ENCODE measurements at regions not wholly inside any gene's neighbourhood (a gene's known extent, or its start where the extent isn't known, plus 50 kb on each side); places are given as distances from the start of the nearest gene placed in this dataset.

DNA sequence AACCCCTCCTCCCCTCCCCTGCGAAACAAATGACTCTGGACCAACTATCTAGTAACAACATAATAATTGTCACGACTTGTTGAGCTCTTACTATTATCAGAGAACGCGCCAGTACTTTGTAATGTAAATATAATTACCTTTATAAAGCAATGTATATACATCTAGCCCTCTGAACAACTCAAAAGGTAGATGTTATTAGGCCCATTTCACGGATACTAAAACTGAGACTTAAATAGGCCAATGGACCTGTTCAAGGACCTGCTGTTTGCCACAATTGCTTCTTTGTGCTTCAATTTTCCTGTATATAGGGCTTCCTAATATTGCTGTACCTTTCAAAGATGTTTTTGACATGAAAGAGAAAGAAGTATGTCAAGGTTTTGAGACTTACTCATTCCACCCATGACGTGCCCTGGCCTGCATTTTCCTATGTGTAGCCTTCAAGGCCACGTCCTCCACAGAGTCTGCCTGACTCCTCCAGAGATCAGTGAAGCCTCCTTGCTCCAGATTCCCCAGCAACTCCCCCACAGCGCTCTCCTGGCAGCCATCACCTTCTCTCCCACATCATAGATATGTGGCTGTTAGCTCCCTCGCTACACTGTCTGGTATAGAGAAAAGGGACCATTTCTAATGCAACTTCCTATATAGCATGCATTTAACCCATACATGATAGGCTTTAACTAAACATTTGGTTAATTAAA is 156.6 kb downstream of the SKIDA1 start:
- no peak overlapping the region for H3K4me2 ChIP-seq (ENCODE audit: control insufficient read depth, insufficient read depth)
- no peaks in the 10 kb centered on the region for H3K27me3 ChIP-seq (replicated peaks in 1 of 2; ENCODE audit: control insufficient read depth in 2 of 2, insufficient read depth in 2 of 2, low read length in 1 of 2)
- ChIA-PET RAD21 (ENCODE audit: unreplicated experiment) (no interaction called here), SMC1A (ENCODE audit: uncharacterized antibody, unreplicated experiment) (interaction anchor here (1.0 to 2.0 kb wide), 4 partner anchors 10 to 91 kb away, joined by 3 to 5 read pairs (median 4); no protein-coding TSS in a partner anchor), POLR2A (interaction anchor here (0.9 kb wide), 1 partner anchor 76 kb away, joined by 3 read pairs; no protein-coding TSS in a partner anchor), CTCF (no interaction called here)
- H3K36me3 ChIP-seq (ENCODE audit: control insufficient read depth in 2 of 2, insufficient read depth in 2 of 2, low read length in 1 of 2), result no peaks in the 10 kb centered on the region
- no peak for TF ChIP-seq NR2C2 (IDR thresholded peaks at IDR 0.05; ENCODE audit: borderline replicate concordance, control insufficient read depth, insufficient read length, low read depth)
- no peak for TF ChIP-seq KLF5 (IDR thresholded peaks at IDR 0.05; ENCODE audit: partially characterized antibody)
- no peak for TF ChIP-seq BRCA1 (IDR thresholded peaks at IDR 0.05; ENCODE audit: low read depth, low read length)
- no peak for TF ChIP-seq RUNX3 (IDR thresholded peaks at IDR 0.05; ENCODE audit: low read length)
- no peak for TF ChIP-seq HDAC6 (IDR thresholded peaks at IDR 0.05; ENCODE audit: unreplicated experiment)
- no peak for TF ChIP-seq RB1 (IDR thresholded peaks at IDR 0.05; ENCODE audit: borderline replicate concordance)
- TF ChIP-seq SP1 (IDR thresholded peaks at IDR 0.05; ENCODE audit: low read depth, low read length), result no peak
- TF ChIP-seq, protein P1, sequence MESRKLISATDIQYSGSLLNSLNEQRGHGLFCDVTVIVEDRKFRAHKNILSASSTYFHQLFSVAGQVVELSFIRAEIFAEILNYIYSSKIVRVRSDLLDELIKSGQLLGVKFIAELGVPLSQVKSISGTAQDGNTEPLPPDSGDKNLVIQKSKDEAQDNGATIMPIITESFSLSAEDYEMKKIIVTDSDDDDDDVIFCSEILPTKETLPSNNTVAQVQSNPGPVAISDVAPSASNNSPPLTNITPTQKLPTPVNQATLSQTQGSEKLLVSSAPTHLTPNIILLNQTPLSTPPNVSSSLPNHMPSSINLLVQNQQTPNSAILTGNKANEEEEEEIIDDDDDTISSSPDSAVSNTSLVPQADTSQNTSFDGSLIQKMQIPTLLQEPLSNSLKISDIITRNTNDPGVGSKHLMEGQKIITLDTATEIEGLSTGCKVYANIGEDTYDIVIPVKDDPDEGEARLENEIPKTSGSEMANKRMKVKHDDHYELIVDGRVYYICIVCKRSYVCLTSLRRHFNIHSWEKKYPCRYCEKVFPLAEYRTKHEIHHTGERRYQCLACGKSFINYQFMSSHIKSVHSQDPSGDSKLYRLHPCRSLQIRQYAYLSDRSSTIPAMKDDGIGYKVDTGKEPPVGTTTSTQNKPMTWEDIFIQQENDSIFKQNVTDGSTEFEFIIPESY (IDR thresholded peaks at IDR 0.05), result no peak
- no peak for TF ChIP-seq KAT2A (conservative IDR thresholded peaks at IDR 0.05; ENCODE audit: control insufficient read depth, low read depth, low read length)
- TF ChIP-seq POLR2AphosphoS5 (IDR thresholded peaks at IDR 0.05; ENCODE audit: low read length), result no peak
- no peak for TF ChIP-seq ZNF384 (IDR thresholded peaks at IDR 0.05; ENCODE audit: borderline replicate concordance, low read depth, low read length)
- TF ChIP-seq NFXL1 (IDR thresholded peaks at IDR 0.05; ENCODE audit: borderline replicate concordance), result no peak
- TF ChIP-seq, protein P2, sequence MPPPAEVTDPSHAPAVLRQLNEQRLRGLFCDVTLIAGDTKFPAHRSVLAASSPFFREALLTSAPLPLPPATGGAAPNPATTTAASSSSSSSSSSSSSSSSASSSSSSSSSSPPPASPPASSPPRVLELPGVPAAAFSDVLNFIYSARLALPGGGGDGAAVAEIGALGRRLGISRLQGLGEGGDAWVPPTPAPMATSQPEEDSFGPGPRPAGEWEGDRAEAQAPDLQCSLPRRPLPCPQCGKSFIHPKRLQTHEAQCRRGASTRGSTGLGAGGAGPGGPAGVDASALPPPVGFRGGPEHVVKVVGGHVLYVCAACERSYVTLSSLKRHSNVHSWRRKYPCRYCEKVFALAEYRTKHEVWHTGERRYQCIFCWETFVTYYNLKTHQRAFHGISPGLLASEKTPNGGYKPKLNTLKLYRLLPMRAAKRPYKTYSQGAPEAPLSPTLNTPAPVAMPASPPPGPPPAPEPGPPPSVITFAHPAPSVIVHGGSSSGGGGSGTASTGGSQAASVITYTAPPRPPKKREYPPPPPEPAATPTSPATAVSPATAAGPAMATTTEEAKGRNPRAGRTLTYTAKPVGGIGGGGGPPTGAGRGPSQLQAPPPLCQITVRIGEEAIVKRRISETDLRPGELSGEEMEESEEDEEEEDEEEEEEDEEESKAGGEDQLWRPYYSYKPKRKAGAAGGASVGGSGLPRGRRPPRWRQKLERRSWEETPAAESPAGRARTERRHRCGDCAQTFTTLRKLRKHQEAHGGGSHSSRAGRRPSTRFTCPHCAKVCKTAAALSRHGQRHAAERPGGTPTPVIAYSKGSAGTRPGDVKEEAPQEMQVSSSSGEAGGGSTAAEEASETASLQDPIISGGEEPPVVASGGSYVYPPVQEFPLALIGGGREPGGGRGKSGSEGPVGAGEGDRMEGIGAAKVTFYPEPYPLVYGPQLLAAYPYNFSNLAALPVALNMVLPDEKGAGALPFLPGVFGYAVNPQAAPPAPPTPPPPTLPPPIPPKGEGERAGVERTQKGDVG (CRISPR knock-in tag; IDR thresholded peaks at IDR 0.05), result no peak
- H3K79me2 ChIP-seq (ENCODE audit: control insufficient read depth, insufficient read depth, low read length), result no peaks in the 10 kb centered on the region
- no peak overlapping the region for H3K9ac ChIP-seq (ENCODE audit: control insufficient read depth, insufficient read depth, low read length)
- 45% methylated on average over 9 of the region's 9 CpGs for WGBS (ENCODE audit: insufficient coverage, insufficient replicate concordance, low lambda C conversion rate, missing lambda C conversion rate)
- FAIRE-seq (no peak), DNase-seq (ENCODE audit: low read depth, low spot score) (no peak), ATAC-seq (peak; percentile 9; the same call in 1 of the 3 replicates)
- intact Hi-C loops (cut with micrococcal nuclease; ENCODE audit: unreplicated experiment), result no loop called here
- no peaks in the 10 kb centered on the region for H3K9me3 ChIP-seq (replicated peaks; ENCODE audit: control insufficient read depth, insufficient read depth, low read length)
- in situ Hi-C loops (cut with MboI), result no loop called here
- H3K4me1 ChIP-seq (ENCODE audit: control insufficient read depth, insufficient read depth, low read length), result peaks cover 7% of the 10 kb centered on the region; the same call in 1 of the 2 replicates
- H3K4me3 ChIP-seq, result no peak overlapping the region
- BruUV-seq (replicated peaks), result no TSS peak
- no peaks in the 10 kb centered on the region for H4K20me1 ChIP-seq (ENCODE audit: control insufficient read depth, insufficient read depth)
- H2AFZ ChIP-seq (ENCODE audit: control insufficient read depth, low read depth, low read length), result no peak overlapping the region
- H3K27ac ChIP-seq (ENCODE audit: control insufficient read depth, insufficient read depth), result no peak overlapping the region
